ENCODE measurements at regions not wholly inside any gene's neighbourhood (a gene's known extent, or its start where the extent isn't known, plus 50 kb on each side); places are given as distances from the start of the nearest gene placed in this dataset.
"Not testable (repeated sequence)": the region's sequence is repeated elsewhere in the genome, so short reads cannot be mapped to it uniquely, and the experiment has no call there.

GRCh38 chr6:128586095-128586494 is 65.7 kb upstream of the PTPRK start:
- DNase-seq: no peak

GRCh38 chr6:128580224-128581110 is 60.1 kb upstream of the PTPRK start:
- no peak for DNase-seq

DNA sequence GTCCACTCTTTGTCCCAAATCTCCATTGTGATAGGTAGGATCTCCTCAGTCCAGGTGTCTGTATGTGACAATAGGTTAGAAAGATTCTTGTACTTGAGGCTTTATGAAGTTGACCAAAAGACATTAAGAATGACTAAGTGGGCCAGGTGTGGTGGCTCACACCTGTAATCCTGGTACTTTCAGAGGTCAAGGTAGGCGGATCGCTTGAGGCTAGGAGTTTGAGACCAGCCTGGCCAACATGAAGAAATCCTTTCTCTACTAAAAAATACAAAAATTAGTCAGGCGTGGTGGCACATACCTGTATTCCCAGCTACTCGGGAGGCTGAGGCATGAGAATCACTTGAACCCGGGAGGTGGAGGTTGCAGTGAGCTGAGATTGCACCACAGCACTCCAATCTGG is 54.9 kb upstream of the PTPRK start:
- not testable (repeated sequence) for DNase-seq

GRCh38 chr6:128574402-128574801 is 54.0 kb upstream of the PTPRK start:
- no peak for DNase-seq

DNA sequence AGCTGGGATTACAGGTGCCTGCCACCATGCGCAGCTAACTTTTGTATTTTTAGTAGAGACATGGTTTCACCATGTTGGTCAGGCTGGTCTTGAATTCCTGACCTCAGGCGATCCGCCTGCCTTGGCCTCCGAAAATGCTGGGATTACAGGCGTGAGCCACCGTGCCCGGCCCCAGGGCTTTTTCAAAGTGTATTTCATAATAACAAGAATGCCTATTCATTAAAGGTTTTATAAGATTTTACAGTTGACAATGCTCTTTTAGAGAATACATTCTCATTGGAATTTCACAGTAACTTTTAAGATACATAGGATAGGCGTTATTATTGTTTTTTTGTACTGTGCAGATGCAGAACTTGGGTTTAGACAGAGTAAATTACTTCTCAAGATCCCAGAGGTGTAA is 52.6 kb upstream of the PTPRK start:
- DNase-seq: no peak

DNA sequence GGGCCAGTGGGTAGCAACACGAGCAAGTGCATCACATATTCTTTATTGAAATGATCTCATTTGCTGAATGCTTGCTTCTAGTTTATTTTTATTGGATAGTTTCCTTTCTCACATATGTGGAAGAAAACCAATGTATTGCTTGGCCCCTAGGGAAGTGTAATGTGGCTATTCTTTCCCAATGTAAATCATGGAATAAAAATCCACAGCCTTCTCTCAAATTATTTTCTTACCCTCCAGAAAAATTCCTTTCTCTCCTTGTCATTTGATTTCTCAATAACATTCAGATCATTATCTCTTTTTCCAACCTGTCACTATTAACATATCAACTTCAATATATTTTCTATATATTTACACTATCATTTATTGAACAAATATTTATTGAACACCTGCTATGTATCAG is 51.9 kb upstream of the PTPRK start:
- DNase-seq: no peak

DNA sequence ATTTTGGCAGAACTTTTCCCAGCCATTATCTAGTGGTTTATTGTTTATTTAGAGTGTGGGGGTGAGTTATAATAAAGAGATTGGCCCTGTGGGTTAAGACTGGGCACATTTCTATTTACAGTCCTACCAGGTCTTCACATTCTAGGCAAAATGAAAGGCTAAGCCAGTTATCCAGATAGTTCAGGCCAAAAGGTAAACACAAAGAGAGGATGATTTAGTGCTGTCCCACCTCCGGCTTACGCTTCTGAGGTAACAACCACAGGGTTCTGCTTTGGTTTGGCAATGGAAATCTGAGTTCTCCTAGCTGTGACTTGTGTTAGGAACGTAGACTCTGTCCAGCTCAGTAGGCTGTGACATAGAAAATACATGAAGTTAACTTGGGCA is 50.3 kb upstream of the PTPRK start:
- DNase-seq: no peak

- DNase-seq: no peak
Measured at GRCh38 chr6:128569732-128570679, 49.6 kb upstream of the PTPRK start.
